HG03342 (cell line): ENCODE measurements at regions not wholly inside any gene's neighbourhood (a gene's known extent, or its start where the extent isn't known, plus 50 kb on each side); places are given as distances from the start of the nearest gene placed in this dataset.

Source experiments
- ATAC-seq: cut with Tn5 transposase; IDR thresholded peaks from one replicate; pipeline ENCODE4 v1.9.1; 2021; ENCODE audit warnings: mild to moderate bottlenecking, moderate library complexity; ENCODE audit not compliant: unreplicated experiment

DNA sequence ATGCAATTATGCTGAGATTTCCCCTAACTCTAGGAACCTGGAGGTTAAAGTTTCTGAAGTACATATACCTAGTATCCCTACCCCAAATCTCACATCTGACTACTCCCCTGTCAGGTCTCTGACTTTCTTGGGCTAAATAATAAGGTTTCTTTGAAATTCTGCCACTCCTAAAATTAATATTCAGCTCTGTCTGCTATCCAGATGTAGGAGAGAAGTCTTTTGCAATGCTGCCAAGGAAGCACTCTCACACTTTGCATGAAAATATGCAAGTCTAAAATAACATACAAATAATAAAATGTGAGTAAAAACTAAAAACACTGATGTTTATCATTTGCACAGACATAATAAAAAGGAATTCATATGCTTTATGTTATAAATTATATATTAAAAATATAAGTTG is 196.9 kb upstream of the LRFN5 start:
- no peak for ATAC-seq

- no peak for ATAC-seq
These were observed 202.6 kb upstream of the LRFN5 start for GRCh38 chr14:41404126-41404525.

DNA sequence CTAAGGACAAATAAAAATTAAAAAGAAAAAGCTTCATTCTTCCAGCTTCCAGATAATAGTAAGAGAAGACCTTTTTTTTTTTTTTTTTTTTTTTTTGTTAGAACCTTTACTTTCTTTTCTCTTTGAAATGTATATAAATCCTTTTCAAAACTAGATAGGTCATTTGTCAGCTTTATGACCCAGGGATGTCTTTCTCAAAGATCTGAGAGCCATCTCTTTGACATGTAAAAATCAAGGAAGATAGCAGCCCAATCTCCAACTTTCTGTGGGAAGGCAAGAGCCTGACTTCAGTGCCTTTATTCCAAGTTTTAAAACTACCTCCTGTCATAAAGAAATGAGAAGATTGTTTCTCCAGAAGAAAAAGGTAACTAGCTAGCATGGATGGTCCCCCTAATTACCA is 203.3 kb upstream of the LRFN5 start:
- no peak for ATAC-seq

GRCh38 chr14:41397926-41398325 is 208.8 kb upstream of the LRFN5 start:
- ATAC-seq, result no peak

DNA sequence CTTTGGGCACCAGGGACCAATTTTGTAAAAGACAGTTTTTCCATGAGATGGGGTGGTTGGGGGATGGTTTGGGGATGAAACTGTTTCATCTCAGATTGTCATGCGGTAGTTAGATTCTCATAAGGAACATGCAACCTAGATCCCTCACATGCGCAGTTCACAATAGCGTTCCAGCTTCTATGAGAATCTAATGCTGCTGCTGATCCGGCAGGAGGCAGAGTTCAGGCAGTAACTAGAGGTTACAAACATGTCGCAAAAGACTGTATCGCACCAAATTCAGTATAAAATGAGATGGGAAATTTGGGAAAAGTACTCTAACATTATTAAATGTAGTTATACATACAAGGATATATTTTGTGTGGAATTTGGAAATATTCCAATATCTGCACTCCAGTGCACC is 213.2 kb upstream of the LRFN5 start:
- ATAC-seq, result no peak

GRCh38 chr14:41392226-41392625 is 214.4 kb upstream of the LRFN5 start:
- ATAC-seq, result no peak

GRCh38 chr14:41389355-41389754 is 217.3 kb upstream of the LRFN5 start:
- no peak for ATAC-seq

GRCh38 chr14:41385797-41386196 is 220.9 kb upstream of the LRFN5 start:
- ATAC-seq, result no peak

DNA sequence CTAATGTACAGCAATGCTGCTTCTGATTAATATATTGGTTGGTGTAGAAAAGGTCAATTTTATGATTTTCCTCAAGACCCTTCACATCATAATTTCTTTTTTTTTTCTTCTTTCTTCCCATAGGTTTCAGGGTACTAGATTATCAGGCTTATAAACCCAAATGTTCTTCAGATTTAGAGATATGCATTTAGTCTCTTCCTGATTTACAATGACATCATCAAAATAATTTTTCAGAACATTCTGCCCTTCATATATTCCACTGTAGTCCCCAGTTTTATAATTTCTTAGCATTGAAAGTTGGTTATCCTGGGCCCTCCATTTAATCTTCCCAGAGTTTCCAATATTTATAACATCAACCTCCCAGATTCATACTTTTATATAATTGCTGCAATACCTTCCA is 226.7 kb upstream of the LRFN5 start:
- no peak for ATAC-seq

GRCh38 chr14:41378526-41378925 is 228.2 kb upstream of the LRFN5 start:
- no peak for ATAC-seq

GRCh38 chr14:41377932-41378331 is 228.7 kb upstream of the LRFN5 start:
- ATAC-seq, result no peak

DNA sequence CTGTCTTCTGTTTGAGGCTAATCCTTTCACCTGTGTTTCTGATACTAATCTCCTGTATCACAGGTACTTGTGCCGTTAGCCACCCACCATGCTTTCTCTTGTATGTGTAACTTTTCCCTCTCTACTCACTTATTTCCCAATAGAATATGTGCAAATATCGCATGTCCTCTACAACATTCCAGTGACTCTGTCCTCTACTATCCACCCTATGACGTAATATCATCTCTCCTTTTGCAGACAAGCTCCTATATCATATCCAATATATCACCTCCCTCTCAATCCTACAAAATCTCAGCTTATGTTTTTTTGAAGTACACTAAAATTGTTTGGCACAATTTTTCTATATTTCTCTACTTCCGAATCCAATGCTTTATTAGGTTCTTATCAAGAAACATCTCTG is 232.6 kb upstream of the LRFN5 start:
- ATAC-seq, result no peak

- no peak for ATAC-seq
These were observed 244.5 kb upstream of the LRFN5 start for GRCh38 chr14:41362139-41362538.

- no peak for ATAC-seq
These were observed 246.6 kb upstream of the LRFN5 start for GRCh38 chr14:41360126-41360525.

DNA sequence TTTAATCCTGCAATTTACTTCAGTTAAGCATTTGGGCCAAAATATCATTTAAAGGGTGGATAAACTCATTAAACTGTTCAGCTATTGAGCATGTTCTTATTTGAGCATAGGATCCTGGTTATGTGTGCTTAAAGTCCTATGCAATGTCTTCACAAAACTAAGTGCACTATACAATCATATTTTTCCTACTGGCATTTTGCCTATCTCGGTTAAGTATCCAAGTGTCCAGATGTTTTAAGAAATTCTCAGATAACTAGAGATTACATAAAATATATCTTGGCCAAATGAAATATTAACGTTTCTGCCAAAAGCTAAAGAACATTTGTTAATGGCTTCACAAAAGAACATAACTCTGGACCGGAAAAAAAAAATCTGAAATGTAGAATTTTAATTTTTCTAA is 250.8 kb upstream of the LRFN5 start:
- no peak for ATAC-seq

- ATAC-seq, result no peak
These were observed 256.2 kb upstream of the LRFN5 start for GRCh38 chr14:41350476-41350875.

GRCh38 chr14:41349289-41349910 is 257.3 kb upstream of the LRFN5 start:
- ATAC-seq, result no peak

DNA sequence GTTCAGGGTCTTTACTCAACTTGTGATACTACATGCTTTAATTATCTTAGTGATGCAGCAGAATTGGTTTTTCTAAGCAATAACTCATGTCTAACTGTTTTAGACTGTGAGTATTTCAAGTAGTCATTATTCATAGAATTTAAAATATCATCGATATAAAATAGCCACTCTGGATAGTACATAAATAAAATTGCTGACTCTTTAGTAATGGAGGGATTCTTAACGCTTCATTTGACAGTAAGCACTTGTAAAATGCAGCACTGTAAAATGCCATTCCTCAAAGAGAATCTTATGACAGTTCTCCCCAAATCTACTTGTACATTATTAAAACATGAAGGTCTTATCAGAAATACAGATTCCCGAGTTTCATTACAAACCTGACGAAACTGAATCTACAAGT is 262.8 kb upstream of the LRFN5 start:
- no peak for ATAC-seq

- no peak for ATAC-seq
These were observed 293.5 kb upstream of the LRFN5 start for GRCh38 chr14:41313196-41313595.

- no peak for ATAC-seq
These were observed 303.2 kb upstream of the LRFN5 start for GRCh38 chr14:41303506-41303905.

GRCh38 chr14:41302776-41303175 is 303.9 kb upstream of the LRFN5 start:
- ATAC-seq, result no peak

GRCh38 chr14:41299924-41300323 is 306.8 kb upstream of the LRFN5 start:
- no peak for ATAC-seq

DNA sequence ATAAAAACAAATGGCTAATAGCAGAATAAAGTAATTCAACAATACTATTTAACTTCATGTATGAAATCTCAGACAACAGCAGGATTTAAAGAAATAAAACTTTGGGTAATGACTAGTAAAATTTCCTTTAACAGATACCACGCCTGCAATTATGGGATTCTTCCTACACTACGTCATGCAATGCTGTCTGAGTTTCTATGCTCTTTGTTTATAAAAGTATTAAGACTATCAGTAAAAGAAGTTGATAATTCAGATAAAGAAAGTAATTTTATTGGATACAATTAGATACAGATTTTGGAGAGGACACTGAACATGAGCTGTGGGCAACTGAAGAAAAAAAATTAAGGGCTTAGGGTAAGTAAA is 308.4 kb upstream of the LRFN5 start:
- ATAC-seq, result no peak
